Stimulated activated CD4-positive, alpha-beta T cell treated with anti-CD3 and anti-CD28 coated beads, Interleukin-2, amount 100 ng/mL, for 24 hours (primary cell): ENCODE measurements at regions not wholly inside any gene's neighbourhood (a gene's known extent, or its start where the extent isn't known, plus 50 kb on each side); places are given as distances from the start of the nearest gene placed in this dataset.

ENCODE experiments used
- DNase-seq, 2 donors: peaks; one replicate each; pipeline ENCODE4 v3.0.0-alpha.2; 2020

GRCh38 chr2:156647377-156648010 is 211.3 kb downstream of the GPD2 start:
- DNase-seq: no peak

GRCh38 chr2:156648522-156648921 is 212.3 kb downstream of the GPD2 start:
- no peak for DNase-seq

- DNase-seq: no peak
Measured at GRCh38 chr2:156649596-156649995, 213.4 kb downstream of the GPD2 start.

- DNase-seq: no peak
Measured at GRCh38 chr2:156652691-156653090, 216.5 kb downstream of the GPD2 start.

GRCh38 chr2:156653675-156654074 is 217.5 kb downstream of the GPD2 start:
- no peak for DNase-seq

- no peak for DNase-seq
Measured at GRCh38 chr2:156657809-156658208, 221.6 kb downstream of the GPD2 start.

- DNase-seq: no peak
Measured at GRCh38 chr2:156659694-156660093, 223.5 kb downstream of the GPD2 start.

GRCh38 chr2:156663757-156664409 is 227.7 kb downstream of the GPD2 start:
- DNase-seq: no peak

- no peak for DNase-seq
Measured at GRCh38 chr2:156666130-156666785, 230.1 kb downstream of the GPD2 start.

- no peak for DNase-seq
Measured at GRCh38 chr2:156670104-156670503, 233.9 kb downstream of the GPD2 start.

GRCh38 chr2:156671706-156672361 is 235.7 kb downstream of the GPD2 start:
- DNase-seq: no peak

GRCh38 chr2:156672556-156673332 is 236.6 kb downstream of the GPD2 start:
- no peak for DNase-seq

GRCh38 chr2:156673333-156673615 is 237.1 kb downstream of the GPD2 start:
- no peak for DNase-seq

- no peak for DNase-seq
Measured at GRCh38 chr2:156673981-156674380, 237.8 kb downstream of the GPD2 start.

- DNase-seq: no peak
Measured at GRCh38 chr2:156675896-156676295, 239.7 kb downstream of the GPD2 start.

- DNase-seq: no peak
Measured at GRCh38 chr2:156679820-156680219, 243.6 kb downstream of the GPD2 start.

GRCh38 chr2:156680266-156680665 is 244.1 kb downstream of the GPD2 start:
- no peak for DNase-seq

GRCh38 chr2:156687126-156687525 is 250.9 kb downstream of the GPD2 start:
- no peak for DNase-seq

GRCh38 chr2:156687715-156688114 is 251.5 kb downstream of the GPD2 start:
- DNase-seq: no peak

- no peak for DNase-seq
Measured at GRCh38 chr2:156689939-156690338, 253.8 kb downstream of the GPD2 start.

- DNase-seq: no peak
Measured at GRCh38 chr2:156691014-156691413, 254.8 kb downstream of the GPD2 start.

- DNase-seq: no peak
Measured at GRCh38 chr2:156695020-156695419, 258.8 kb downstream of the GPD2 start.

GRCh38 chr2:156695595-156695994 is 259.4 kb downstream of the GPD2 start:
- DNase-seq: no peak
